Breast epithelium (tissue), 4 donors: ENCODE measurements at regions not wholly inside any gene's neighbourhood (a gene's known extent, or its start where the extent isn't known, plus 50 kb on each side); places are given as distances from the start of the nearest gene placed in this dataset.

Source experiments
- DNase-seq, 2 donors: peaks; one replicate each; pipeline ENCODE4 v3.0.0-alpha.2; 2019; ENCODE audit warnings: low spot score in 2 of 2
- H3K27ac ChIP-seq, 2 donors: fragments of 200-600 bp; sonication (generic) in 1 of 2; one replicate each; pipeline ENCODE4 v1.5.1; 2016 to 2019; ENCODE audit warnings: mild to moderate bottlenecking in 1 of 2
- H3K27me3 ChIP-seq, 2 donors: fragments of 200-600 bp; sonication (generic) in 1 of 2; one replicate each; pipeline versions ENCODE4 v1.5.1 to v1.6.0; 2017 to 2019; ENCODE audit warnings: control low read depth in 1 of 2, mild to moderate bottlenecking in 1 of 2
- H3K36me3 ChIP-seq: fragments of 200-600 bp; one replicate; pipeline ENCODE4 v1.5.1; 2019
- H3K4me1 ChIP-seq, 2 donors: fragments of 200-600 bp; sonication (generic); one replicate each; pipeline ENCODE4 v1.5.1; 2016 to 2019; ENCODE audit warnings: control low read depth in 1 of 2
- H3K4me3 ChIP-seq, 3 donors: fragments of 200-600 bp; sonication (generic); 1 replicate in 2 of 3; 2 replicates in 1 of 3; pipeline ENCODE4 v1.5.1; 2016 to 2019; ENCODE audit warnings: mild to moderate bottlenecking in 3 of 3, moderate library complexity in 2 of 3
- H3K9me3 ChIP-seq, 2 donors: fragments of 200-600 bp; sonication (generic) in 1 of 2; one replicate each; pipeline ENCODE4 v1.5.1; 2016 to 2019; ENCODE audit warnings: control low read depth in 1 of 2
- CTCF ChIP-seq, 3 donors: fragments of 450-650 bp; IDR thresholded peaks; one replicate each; pipeline ENCODE4 v1.5.1; 2016 to 2017; ENCODE audit warnings: antibody characterized with exemption in 3 of 3, mild to moderate bottlenecking in 3 of 3, moderate library complexity in 3 of 3
- POLR2A ChIP-seq: fragments of 450-650 bp; IDR thresholded peaks from one replicate; pipeline ENCODE4 v1.6.1; 2016; ENCODE audit warnings: antibody characterized with exemption, mild to moderate bottlenecking, moderate library complexity
- POLR2AphosphoS5 ChIP-seq, 3 donors: sonication (generic); formaldehyde crosslinking; IDR thresholded peaks; one replicate each; pipeline ENCODE4 v1.6.1; 2017; ENCODE audit warnings: antibody characterized with exemption in 3 of 3
- intact Hi-C: fragments of 100-400 bp; cut with DNase I; formaldehyde crosslinking; loops from one replicate; pipeline ENCODE4 v1.15.1; 2023; ENCODE audit warnings: low total_unique reads

DNA sequence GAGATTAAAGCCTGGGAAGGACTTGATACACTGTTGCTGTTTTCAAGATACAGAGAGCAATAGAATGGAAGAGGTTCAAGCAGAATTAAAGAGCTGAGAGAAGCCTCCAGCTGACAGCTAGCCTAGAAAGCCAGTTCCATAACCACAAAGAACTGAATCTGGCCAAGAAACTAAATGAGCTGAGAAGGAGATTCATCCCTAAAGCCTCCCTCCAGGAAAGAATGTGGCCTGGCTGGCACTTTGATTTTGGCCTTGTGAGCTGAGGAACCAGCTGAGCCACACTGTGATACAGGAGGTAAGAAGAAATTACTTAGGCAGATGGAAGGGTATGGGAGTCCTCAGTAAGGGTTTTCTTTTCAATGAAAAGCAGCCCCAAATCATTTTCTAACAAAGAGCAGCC, 324.1 kb downstream of the PHF14 start:
- Histone ChIP-seq H3K27me3 (no peaks in the 10 kb centered on the region), H3K4me1 (no peaks in the 10 kb centered on the region), H3K4me3 (no peak overlapping the region), H3K36me3 (no peaks in the 10 kb centered on the region), H3K9me3 (no peaks in the 10 kb centered on the region), H3K27ac (no peak overlapping the region)
- intact Hi-C loops, result no loop called here
- TF ChIP-seq POLR2A (no peak), CTCF (IDR thresholded peaks at IDR 0.05) (no peak), POLR2AphosphoS5 (IDR thresholded peaks at IDR 0.05) (no peak)
- no peak for DNase-seq

GRCh38 chr7:11298220-11298619, 324.5 kb downstream of the PHF14 start:
- intact Hi-C loops, result no loop called here
- no peak overlapping the region for H3K27ac ChIP-seq
- no peaks in the 10 kb centered on the region for H3K9me3 ChIP-seq
- no peaks in the 10 kb centered on the region for H3K36me3 ChIP-seq
- no peak for TF ChIP-seq POLR2AphosphoS5 (IDR thresholded peaks at IDR 0.05)
- no peak for TF ChIP-seq CTCF (IDR thresholded peaks at IDR 0.05)
- no peak for TF ChIP-seq POLR2A
- DNase-seq, result no peak
- H3K4me1 ChIP-seq, result no peaks in the 10 kb centered on the region
- H3K27me3 ChIP-seq, result no peaks in the 10 kb centered on the region
- no peak overlapping the region for H3K4me3 ChIP-seq

GRCh38 chr7:11300241-11300640, 326.6 kb downstream of the PHF14 start:
- Histone ChIP-seq H3K27me3 (no peaks in the 10 kb centered on the region), H3K4me1 (no peaks in the 10 kb centered on the region), H3K9me3 (no peaks in the 10 kb centered on the region), H3K36me3 (no peaks in the 10 kb centered on the region), H3K4me3 (no peak overlapping the region), H3K27ac (no peak overlapping the region)
- intact Hi-C loops, result no loop called here
- TF ChIP-seq POLR2AphosphoS5 (IDR thresholded peaks at IDR 0.05), result no peak
- no peak for DNase-seq

DNA sequence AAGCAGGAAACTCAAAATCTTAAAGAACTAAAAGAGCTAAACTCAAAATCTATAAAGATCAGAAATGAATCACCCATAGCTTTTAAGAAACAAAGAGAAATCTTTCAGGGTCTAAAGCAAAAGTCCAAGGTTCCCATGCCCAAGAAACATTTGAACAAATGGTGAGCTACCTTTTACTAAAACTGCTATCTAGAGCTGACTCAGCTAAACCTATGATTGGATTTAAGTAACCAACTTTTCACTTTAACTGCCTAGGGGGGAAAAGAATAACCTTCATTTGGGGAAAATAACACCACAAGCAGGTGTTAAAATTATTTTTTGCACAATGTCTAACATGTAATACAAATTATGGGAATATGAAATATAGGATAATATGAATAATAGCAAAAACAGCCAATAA, 328.4 kb downstream of the PHF14 start:
- DNase-seq, result no peak
- H3K27me3 ChIP-seq, result no peaks in the 10 kb centered on the region
- H3K27ac ChIP-seq, result no peak overlapping the region
- no peaks in the 10 kb centered on the region for H3K36me3 ChIP-seq
- no peak overlapping the region for H3K4me3 ChIP-seq
- H3K4me1 ChIP-seq, result no peaks in the 10 kb centered on the region
- intact Hi-C loops, result no loop called here
- no peaks in the 10 kb centered on the region for H3K9me3 ChIP-seq
- no peak for TF ChIP-seq POLR2A
- no peak for TF ChIP-seq POLR2AphosphoS5 (IDR thresholded peaks at IDR 0.05)
- TF ChIP-seq CTCF (IDR thresholded peaks at IDR 0.05), result no peak

DNA sequence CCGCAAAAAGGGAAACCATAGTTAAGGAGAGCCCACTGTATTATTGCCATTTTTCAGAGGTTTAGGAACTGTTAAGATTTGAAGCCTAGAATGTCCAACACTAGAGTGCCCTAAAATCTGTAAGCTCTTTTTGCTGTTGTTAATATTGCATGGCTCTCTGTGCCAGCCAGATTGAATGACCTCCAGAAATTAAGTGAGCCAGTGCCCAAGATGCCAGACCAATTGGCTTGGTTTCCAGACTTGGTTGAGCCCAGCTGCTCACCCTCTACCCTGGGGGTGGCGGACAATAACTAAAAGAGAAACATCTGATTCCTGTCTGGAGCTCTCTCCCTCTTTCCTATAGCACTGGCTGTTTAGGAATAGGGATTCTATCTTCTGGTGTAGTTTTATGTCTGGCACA, 340.1 kb downstream of the PHF14 start:
- TF ChIP-seq CTCF (IDR thresholded peaks at IDR 0.05) (no peak), POLR2A (no peak), POLR2AphosphoS5 (IDR thresholded peaks at IDR 0.05) (no peak)
- Histone ChIP-seq H3K9me3 (no peaks in the 10 kb centered on the region), H3K4me1 (no peaks in the 10 kb centered on the region), H3K4me3 (no peak overlapping the region), H3K27me3 (no peaks in the 10 kb centered on the region), H3K36me3 (no peaks in the 10 kb centered on the region), H3K27ac (no peak overlapping the region)
- DNase-seq, result no peak
- intact Hi-C loops, result no loop called here

GRCh38 chr7:11315666-11316258, 342.1 kb downstream of the PHF14 start:
- Histone ChIP-seq H3K9me3 (no peaks in the 10 kb centered on the region), H3K4me1 (no peaks in the 10 kb centered on the region), H3K27ac (no peak overlapping the region), H3K36me3 (no peaks in the 10 kb centered on the region), H3K27me3 (no peaks in the 10 kb centered on the region), H3K4me3 (no peak overlapping the region)
- no peak for DNase-seq
- intact Hi-C loops, result loop anchor here (2.0 kb wide), 1 partner anchor 39 kb away; no protein-coding TSS in a partner anchor
- TF ChIP-seq CTCF (IDR thresholded peaks at IDR 0.05), result no peak
- no peak for TF ChIP-seq POLR2A
- TF ChIP-seq POLR2AphosphoS5 (IDR thresholded peaks at IDR 0.05), result no peak
